Parathyroid adenoma (tissue), 2 donors: ENCODE measurements at regions not wholly inside any gene's neighbourhood (a gene's known extent, or its start where the extent isn't known, plus 50 kb on each side); places are given as distances from the start of the nearest gene placed in this dataset.

Source experiments
- H2AFZ ChIP-seq: fragments of 300-600 bp; sonication (generic); one replicate; pipeline ENCODE4 v1.7.0; 2017; ENCODE audit warnings: antibody characterized with exemption, mild to moderate bottlenecking
- H3K27ac ChIP-seq: fragments of 300-600 bp; sonication (generic); one replicate; pipeline ENCODE4 v1.7.0; 2017
- H3K27me3 ChIP-seq: fragments of 300-600 bp; sonication (generic); one replicate; pipeline ENCODE4 v1.7.0; 2017; ENCODE audit warnings: low read length; ENCODE audit not compliant: control insufficient read depth, insufficient read depth
- H3K36me3 ChIP-seq: fragments of 300-600 bp; sonication (generic); one replicate; pipeline ENCODE4 v1.7.0; 2017; ENCODE audit warnings: low read length; ENCODE audit not compliant: control insufficient read depth, insufficient read depth
- H3K4me1 ChIP-seq: fragments of 300-600 bp; sonication (generic); one replicate; pipeline ENCODE4 v1.7.0; 2017; ENCODE audit warnings: control low read depth
- H3K4me2 ChIP-seq: fragments of 300-600 bp; sonication (generic); one replicate; pipeline ENCODE4 v1.7.0; 2017; ENCODE audit warnings: low read length
- H3K4me3 ChIP-seq: fragments of 300-600 bp; sonication (generic); one replicate; pipeline ENCODE4 v1.7.0; 2017; ENCODE audit warnings: low read depth, low read length
- H3K79me2 ChIP-seq: fragments of 300-600 bp; sonication (generic); one replicate; pipeline ENCODE4 v1.7.0; 2017; ENCODE audit warnings: control low read depth
- H3K9ac ChIP-seq: fragments of 300-600 bp; sonication (generic); one replicate; pipeline ENCODE4 v1.7.0; 2017; ENCODE audit warnings: mild to moderate bottlenecking
- H3K9me3 ChIP-seq: fragments of 300-600 bp; sonication (generic); one replicate; pipeline ENCODE4 v1.7.0; 2017; ENCODE audit warnings: low read length; ENCODE audit not compliant: control insufficient read depth
- CTCF ChIP-seq: fragments of 300-600 bp; sonication (generic); IDR thresholded peaks from one replicate; pipeline ENCODE4 v1.7.0; 2017; ENCODE audit warnings: antibody characterized with exemption, mild to moderate bottlenecking
- donor health status: primary hyperparathyroidism.

DNA sequence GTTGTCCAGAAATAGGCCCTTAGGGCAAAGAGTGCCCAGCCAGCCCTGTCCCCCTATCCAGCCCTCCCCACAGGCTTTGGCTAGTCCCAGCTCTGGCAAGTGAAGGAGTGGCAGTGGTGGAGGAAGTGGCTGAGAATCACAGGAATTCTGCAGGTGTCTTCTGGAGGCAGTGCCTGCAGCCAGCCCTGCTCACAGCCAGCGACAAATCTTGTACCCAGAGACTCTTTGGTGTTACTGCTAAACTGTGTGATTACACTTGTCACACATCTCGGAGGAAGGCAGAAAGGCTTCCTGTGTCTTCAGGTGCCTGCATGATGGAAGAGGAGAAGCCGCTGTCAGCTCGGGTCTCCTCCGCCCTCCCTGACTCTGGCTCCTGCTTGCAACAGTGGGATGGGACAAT, 71.6 kb upstream of the GRIK3 start:
- no peak for TF ChIP-seq CTCF
- no peaks in the 10 kb centered on the region for H3K36me3 ChIP-seq
- H3K4me2 ChIP-seq = no peak overlapping the region
- no peaks in the 10 kb centered on the region for H3K27me3 ChIP-seq
- H3K27ac ChIP-seq = no peak overlapping the region
- H3K9me3 ChIP-seq = no peaks in the 10 kb centered on the region
- no peak overlapping the region for H2AFZ ChIP-seq
- no peaks in the 10 kb centered on the region for H3K79me2 ChIP-seq
- H3K4me3 ChIP-seq = no peak overlapping the region
- no peaks in the 10 kb centered on the region for H3K4me1 ChIP-seq
- H3K9ac ChIP-seq = no peak overlapping the region

DNA sequence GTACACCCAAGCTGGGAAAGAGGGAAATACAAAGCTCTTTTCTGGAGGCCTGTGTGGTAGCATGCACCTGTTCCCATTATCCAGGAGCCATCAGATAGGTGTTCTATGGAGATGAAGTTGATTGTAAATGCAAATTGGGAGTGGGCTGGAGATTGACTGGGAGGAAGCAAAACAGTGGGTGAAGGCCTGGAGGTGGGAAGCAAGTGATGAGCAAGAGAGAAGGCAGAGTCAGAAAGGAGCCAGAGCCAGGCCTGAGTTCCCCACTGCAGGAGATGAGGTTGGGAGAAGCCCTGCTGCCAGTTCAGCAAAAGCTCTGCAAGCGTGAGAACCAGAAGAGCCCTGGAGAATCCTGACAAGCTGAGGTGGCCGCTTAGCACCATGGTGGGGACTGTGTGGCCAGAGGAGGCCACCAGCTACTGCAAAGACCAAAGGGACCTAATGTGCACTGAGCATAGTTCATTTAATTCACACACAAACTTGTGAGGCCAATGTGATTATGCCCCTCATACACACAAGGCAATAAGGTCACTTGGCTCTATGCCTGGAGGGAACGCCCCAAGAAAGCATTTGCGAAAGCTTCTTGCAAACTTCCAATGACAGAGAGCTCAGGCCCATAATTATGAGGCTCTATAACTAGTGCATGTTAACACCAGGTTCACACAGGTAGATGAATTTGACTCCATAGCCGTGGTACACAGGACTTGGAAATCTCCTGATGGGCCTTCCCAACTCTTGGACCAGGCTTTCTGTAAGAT, 73.0 kb upstream of the GRIK3 start:
- Histone ChIP-seq H3K9ac (no peak overlapping the region), H3K4me3 (no peak overlapping the region), H3K4me2 (no peak overlapping the region), H3K4me1 (no peaks in the 10 kb centered on the region), H2AFZ (no peak overlapping the region), H3K79me2 (no peaks in the 10 kb centered on the region), H3K27ac (no peak overlapping the region), H3K36me3 (no peaks in the 10 kb centered on the region), H3K27me3 (no peaks in the 10 kb centered on the region), H3K9me3 (no peaks in the 10 kb centered on the region)
- TF ChIP-seq CTCF = no peak

GRCh38 chr1:37108596-37109188, 74.4 kb upstream of the GRIK3 start:
- Histone ChIP-seq H3K27me3 (no peaks in the 10 kb centered on the region), H3K79me2 (no peaks in the 10 kb centered on the region), H3K9me3 (no peaks in the 10 kb centered on the region), H3K36me3 (no peaks in the 10 kb centered on the region), H3K4me1 (no peaks in the 10 kb centered on the region), H3K4me3 (no peak overlapping the region), H3K27ac (no peak overlapping the region), H2AFZ (no peak overlapping the region), H3K9ac (no peak overlapping the region), H3K4me2 (no peak overlapping the region)
- TF ChIP-seq CTCF = no peak

GRCh38 chr1:37112430-37112829, 78.1 kb upstream of the GRIK3 start:
- Histone ChIP-seq H3K36me3 (no peaks in the 10 kb centered on the region), H3K79me2 (no peaks in the 10 kb centered on the region), H3K4me3 (no peak overlapping the region), H3K9ac (no peak overlapping the region), H3K9me3 (no peaks in the 10 kb centered on the region), H3K4me1 (no peaks in the 10 kb centered on the region), H2AFZ (no peak overlapping the region), H3K4me2 (no peak overlapping the region), H3K27ac (no peak overlapping the region), H3K27me3 (no peaks in the 10 kb centered on the region)
- TF ChIP-seq CTCF = no peak
